Activated T-cell treated with anti-CD3 and anti-CD28 coated beads for 24 hours (primary cell): ENCODE measurements at regions not wholly inside any gene's neighbourhood (a gene's known extent, or its start where the extent isn't known, plus 50 kb on each side); places are given as distances from the start of the nearest gene placed in this dataset.
"Not testable (repeated sequence)": the region's sequence is repeated elsewhere in the genome, so short reads cannot be mapped to it uniquely, and the experiment has no call there.

ENCODE experiments used
- DNase-seq: peaks from one replicate; pipeline ENCODE4 v3.0.0-alpha.2; 2020; ENCODE audit warnings: low read depth

DNA sequence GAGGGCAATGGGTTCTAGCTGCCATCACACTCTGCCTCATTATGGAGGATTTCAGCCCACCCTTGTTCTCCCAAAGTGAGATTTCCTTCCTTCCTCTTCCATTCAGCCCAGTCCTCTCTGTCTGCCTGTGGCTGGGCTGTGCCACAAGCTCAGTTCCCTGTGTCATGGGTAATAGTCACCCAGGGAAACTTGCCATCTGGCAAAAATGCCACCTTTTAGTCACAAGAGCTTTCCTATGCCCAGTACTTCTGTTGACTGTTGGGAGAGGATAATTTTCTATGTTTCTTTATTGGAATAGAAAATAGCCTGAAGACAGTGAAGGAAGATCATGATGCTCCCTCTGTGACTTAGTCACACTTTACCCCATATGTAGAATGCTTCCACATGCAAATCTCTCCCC lies 71.4 kb downstream of the TLR4 start:
- DNase-seq: no peak

DNA sequence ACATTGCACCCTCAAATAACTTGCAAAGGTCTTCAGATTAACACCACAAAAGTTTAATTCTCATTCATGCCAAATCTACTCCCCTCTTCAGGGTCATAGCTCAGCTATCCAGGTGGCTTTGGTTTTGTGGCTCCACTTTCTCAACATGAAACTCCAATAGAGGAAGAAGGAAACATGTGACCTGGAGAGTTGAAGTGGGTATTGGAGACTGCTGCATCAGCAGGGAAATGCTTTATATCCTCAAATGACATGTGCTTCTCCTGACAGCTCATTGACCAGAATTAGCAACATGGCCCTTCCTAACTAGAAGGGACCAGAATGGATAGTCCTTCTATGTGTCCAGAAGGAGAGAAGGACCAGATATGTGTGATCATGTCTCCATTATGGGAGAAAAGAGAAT lies 73.6 kb downstream of the TLR4 start:
- no peak for DNase-seq

DNA sequence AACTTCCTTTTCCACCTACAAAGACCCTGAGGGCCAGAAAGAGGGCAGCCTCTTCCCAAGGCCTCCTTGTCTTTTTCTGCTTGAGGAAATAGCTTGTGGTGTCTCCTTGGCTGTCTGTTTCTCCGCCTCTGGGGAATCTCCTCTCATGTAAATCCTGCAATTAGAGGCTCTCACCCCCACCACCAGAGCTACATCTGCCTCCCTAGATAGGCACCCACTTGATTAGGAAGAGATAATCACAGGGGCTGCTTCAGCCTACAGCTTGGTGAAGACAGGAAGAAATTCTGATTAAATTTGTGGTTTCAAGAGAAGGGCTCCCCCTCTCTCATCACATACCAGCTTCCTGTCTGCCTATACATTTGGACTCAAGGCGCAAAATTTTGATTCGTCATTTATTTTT lies 75.6 kb downstream of the TLR4 start:
- DNase-seq: no peak

DNA sequence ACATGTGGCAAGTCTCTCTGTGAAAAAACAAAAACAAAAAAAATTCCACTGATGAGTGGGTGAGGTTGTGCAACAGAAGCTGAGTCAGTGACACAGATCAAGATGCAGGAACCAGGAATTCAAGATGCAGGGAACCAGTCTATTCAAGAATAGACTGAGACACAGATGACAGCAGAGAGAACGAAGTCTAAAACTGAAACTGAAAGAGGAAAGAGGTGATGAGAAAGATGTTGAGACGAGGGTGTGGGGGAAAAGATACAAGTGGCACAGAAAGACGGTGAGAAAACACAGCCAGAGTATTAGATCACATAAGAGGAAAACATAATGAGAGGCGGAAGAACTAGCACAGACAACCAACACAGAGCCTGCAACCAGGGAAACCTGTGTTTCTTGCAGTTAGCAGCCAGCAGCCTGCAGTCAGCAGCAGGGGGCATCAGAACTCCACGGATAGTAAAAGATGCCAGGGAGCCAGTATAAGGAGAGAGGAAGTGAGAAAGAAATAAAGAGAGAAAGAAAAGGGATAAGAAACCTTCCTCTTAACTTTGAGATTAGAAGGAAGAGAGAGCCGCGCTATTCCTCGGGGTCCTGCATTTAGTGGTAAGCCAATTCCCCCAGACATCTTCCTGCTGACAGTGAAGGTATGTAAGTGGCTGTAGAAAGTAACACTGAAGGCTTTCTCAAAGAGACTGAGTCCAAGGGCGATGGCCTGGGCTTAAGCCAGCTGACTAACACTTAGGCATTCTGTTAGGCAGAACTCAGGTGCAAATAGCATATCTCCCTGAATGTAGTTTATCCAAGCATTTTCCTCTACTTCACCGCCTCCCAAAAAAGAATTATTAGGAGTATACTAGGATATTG lies 79.0 kb downstream of the TLR4 start:
- DNase-seq: peak; percentile 25

DNA sequence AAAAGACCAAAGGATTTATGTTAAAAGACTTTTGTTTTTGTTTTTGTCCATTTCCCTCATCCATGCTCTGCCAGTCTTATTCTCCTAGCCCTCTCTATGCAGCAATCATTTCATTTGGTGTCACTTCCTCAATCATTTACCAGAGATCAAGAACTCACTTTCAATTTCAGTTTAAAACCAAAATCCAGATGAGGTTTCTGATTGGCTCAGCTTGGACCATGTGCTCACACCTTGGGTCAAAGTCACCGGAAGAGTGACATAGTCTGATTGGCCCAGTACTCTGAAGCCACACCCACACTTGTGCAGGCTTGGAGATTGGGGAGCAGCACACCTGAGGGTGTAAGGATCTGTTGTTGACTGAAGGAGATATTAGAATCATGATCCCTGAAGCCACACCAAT lies 79.6 kb downstream of the TLR4 start:
- DNase-seq: no peak

DNA sequence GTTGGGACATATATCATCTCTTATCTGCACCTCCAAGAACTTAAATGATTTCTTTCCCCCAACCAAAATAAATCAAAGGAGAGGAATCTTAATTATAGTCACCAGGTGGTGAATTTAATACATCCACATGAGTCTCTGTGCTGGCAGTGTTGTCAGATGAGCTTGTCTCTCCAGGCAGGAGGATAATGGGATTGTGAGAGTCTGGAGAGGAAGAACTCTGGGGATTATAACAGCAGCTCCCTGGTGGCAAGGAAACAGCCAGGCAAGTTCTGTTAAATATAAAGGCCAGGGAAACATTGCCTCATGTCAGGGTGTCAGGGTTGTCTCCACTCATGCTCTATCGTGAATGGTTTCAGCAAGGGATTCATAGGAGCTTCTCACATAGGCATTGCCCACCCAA lies 80.8 kb downstream of the TLR4 start:
- no peak for DNase-seq

DNA sequence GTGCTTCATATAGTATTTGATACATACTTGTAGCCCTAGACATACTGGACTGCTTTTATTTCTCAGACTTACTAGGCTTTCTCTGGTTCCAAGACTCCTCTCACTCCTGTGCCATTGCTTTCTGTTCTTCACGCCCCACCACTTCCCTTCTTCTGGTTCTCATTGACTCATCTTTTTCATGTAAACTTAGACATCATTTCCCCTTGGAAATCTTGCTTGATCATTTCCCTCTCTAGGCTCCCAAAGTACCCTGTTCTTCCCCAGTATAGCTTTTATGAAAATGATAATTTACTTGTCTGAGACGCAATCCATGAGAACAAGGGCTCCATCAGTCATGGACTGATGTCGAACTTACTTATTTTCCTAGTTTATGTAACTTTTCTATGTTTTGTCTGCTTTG lies 83.5 kb downstream of the TLR4 start:
- no peak for DNase-seq

DNA sequence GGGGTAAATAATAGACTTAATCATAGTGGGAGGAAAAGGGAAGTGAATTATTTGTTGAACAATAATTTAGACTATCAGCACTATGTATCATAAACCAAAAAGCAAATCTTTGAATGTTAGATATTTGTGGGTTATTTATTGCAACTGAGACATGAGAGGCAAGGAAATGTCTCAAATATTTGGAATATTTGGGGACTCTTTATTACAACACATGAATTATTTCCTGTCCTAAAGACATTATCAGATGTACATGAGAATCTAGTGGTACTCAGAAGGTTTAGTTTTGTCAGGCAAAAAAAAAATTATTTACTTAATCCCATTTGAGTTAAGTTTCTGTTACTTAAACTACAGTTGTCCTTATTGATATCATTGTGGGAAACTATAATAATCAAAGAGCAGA lies 91.1 kb downstream of the TLR4 start:
- DNase-seq: no peak

DNA sequence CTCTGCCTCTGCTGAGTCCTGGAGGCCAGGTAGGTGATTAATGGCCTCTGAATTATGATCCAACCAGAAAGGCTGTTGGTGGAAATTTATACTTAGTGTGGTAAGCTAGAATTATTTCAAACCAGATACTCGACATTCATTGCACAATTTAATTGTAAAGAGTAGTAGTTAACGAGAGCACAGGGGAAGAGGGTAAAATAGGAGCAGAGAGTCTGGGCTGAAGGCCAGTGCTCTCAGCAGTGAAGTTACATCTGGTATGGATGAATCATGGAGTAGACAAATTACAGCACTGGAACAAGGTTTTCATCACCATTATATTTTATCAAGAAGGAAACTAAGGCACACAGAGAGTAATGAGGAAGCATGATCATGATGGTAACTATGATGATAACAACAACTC lies 92.5 kb downstream of the TLR4 start:
- DNase-seq: no peak

DNA sequence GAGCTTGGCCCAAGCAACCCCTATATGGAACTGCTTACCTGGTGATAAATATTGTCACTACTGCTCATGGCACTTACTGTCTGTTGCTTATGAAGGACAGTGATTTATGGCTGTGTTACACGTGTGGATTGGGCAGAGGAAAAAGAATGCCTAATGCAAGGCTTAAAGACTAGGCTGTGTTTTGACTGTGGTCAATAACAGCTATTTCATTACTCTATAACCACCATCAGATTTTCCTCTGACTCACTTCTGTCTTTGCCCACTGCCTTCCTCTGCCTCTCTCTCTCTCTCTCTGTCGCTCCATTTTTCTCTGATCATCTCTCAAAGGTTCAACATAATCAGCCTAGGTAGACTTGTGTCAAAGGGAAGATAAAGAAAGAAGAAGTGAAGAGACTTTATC lies 96.2 kb downstream of the TLR4 start:
- no peak for DNase-seq

DNA sequence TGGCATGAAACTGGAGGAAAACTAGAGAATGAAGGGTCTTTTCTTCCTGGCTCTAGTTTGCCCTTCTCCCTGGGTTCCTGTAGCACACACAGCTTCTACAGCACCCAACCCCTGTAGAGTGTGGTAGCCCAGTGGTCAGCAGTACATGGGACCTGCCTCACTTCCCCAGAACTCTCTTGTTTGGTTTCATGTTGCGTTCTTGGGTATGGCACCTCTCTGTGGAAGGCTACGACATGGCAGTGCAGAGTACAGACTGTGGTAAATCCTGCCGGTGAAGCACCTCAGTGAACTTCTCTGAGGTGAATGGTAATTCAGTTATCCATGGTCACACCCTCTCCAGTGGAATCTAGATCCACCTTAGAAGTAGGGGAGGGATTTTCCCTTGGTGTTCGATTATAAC lies 105.5 kb downstream of the TLR4 start:
- DNase-seq: no peak

DNA sequence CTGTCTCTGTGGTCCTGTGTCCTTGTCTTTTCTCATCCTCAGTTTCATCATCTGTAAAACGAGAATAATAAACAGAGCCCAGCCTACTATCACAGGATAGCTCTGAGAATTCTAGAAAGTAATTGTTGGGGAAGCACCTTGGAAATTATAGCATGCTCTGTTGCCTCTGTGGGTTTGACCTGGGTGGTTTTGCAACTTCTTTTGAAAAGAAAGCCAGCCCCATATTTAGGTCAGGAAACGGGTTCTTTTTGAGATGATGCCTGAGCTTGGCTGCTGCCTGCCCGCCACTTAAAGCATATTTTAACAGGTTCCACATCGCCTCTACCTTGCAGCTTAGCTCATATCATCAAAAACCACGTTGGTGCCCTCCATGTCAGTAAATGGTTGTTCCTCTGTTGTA lies 111.1 kb downstream of the TLR4 start:
- no peak for DNase-seq

DNA sequence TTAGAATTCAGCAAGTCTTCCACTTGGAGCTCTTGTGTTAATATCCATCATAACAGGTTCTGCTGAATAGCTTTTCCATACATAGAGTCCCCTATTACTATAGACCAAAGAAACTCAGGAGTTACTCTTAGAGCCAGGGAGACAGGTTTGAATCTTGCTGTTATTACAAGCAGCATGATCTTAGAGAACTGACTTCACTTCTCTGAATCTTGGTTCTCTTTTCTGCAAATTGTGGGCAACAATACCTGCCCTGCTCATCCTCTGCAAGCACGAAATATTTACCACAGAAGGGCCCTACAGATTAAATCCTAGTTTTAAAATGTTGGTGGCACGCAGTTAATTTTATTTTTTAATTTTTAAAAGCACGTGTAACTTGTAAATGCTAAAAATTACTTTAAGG lies 111.7 kb downstream of the TLR4 start:
- DNase-seq: no peak

DNA sequence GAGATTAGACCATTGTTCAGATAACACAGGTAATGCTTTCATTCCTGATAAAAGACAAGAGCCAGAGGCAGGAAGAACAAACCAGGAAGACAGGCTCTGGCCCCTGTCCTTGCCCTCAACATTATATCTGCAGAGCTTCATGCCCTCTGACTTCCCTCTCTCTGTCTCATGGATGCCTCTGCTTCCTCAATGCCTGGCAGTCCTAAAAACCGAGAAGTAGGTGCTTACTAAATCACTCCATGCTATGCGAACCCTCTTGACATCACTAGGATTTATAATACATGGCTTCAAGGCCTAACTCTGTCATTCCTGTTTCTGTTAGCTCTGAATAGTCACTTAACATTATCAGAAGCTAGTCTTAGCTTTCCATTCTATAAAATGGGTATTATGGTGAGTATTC lies 117.8 kb downstream of the TLR4 start:
- DNase-seq: no peak

DNA sequence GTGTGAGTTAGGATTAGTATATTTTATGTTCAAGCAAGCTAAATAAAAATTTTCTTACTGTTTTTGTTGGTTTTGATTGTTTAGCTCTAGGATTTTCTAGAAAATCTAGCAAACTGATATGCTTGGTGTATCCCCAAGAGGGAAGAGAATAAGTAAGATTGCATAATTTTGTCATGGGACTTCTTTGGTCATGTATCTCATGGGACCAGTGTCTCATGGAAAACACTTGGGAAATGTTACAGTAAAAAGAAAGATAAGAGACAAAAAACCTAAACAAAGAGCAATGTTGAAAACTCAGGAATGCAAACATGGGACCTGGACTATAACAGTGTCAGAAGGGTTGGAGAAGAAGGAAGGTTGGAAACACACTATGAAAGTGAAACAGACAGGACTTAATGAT lies 119.4 kb downstream of the TLR4 start:
- no peak for DNase-seq

DNA sequence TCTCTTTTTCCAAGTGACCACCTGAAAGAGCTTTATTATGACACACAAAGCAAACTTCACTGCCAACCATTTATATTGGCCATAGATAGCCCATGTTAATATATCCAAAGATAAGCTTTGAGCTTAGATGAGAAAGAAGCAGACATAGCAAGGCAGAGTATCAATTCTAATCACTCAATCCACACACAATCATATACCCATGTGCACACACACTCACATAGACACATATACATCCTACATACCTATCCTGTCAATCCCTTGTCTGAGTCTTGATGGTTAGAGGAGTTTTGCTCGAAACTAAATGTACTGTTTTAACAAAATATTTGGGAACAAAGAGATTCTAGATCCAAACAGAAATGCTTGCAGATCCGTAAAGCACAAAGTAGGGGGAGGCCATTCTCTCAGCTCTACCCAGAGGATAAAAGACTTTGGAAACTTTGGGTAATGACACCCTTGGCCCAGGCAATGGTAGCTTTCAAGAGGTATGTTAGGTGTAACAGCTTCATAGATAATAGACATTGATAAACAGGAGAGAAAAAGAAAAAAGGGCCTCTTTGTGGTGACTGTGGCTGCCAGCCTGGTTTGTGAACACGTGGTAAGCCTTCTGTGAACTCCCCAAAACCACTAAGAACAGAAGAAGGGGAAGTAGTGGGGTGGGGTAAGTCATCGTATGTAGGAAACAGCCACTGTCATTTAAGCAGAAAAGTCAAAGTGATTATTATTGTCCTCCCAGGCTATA lies 121.6 kb downstream of the TLR4 start:
- DNase-seq: peak; percentile 26

DNA sequence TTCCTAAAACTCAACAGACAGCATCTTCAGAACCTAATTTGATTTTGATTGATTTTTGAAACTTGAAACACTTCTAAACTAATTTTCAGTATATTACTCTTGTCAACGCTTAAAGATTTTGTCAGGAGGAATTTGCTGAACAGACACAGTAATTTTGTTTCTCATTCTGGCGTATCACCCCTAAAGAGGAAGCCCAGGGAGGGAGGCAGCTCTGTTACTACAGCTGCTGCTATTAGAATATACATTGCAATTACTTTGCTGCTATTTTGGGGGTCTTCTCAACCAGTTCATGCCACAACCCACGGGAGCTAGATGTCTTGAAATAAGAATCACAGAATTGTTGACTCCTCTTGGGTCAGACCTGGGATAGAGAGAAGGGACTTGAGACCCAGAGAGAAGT lies 122.6 kb downstream of the TLR4 start:
- no peak for DNase-seq

DNA sequence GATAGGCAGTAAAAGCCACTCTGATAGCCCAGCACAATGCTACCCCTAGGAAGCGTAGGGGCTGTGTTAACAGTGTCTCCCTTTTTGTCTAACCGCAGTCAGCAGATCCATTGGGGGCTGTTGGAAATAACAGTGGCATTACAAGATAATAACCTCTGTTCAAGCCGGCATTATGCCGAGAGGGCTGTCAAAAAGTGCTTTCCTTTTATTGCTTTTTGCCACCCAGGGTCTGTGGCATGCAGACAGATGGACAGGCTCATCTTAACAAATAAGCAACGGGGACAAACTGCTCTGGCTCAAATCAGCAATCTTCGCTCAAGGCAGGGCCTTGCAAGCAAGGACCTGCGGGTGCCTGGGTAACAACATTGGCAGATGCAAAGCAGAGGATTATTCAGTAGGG lies 123.3 kb downstream of the TLR4 start:
- DNase-seq: no peak

DNA sequence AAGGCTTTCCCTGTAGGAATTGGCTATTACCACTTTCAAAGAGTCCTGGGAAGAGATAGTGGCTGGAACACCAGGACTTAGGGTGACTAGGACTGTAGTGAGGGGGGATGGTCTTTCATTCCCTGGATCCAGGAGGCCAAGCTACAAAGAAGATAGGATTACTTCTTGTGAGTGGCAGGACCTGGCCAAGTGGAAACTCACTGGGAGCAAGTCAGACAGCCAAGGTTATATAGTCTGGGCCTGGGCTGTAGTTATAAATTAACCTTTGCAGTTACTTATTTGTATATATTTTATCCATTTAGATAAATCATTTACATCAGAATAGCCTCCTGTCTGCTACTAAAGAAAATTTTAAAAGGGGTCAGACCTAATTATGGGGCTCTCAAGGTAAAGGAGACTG lies 124.3 kb downstream of the TLR4 start:
- DNase-seq: no peak

DNA sequence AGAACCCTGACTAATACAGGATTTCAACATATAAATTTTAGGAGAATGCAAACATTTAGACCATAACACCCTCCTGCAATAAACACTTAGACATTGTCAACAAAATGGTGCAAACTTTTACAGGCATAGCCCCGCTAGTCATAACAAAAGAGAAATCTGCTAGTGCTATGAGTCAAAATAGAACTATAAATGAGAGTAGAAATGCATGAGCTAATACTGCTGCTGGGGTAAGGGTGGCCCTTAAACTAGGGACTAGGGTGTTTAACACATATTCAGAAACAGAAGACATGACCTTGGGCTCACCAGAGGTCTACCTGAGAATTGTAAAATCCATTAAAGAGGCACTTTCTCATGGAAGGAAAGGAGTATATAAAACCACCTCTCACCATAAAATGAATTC lies 131.6 kb downstream of the TLR4 start:
- DNase-seq: no peak

DNA sequence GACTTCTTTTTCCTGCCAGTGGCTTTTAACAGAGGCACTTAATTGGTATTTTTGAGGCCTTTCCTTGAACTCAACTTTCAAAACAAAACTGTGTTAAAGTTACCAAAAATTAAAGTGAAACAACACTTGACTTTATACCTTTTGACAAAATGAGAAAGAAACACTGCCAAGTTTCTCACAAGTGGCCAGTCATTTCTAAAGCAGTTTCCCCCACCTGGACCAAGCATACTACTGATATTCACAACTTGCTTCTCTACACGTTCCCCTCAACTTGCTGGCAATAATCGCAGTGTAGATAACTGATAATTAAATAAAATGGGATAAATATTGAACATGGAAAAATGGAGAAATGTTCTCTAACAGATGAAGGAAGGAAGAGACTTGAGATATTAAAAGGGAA lies 135.7 kb downstream of the TLR4 start:
- DNase-seq: no peak

DNA sequence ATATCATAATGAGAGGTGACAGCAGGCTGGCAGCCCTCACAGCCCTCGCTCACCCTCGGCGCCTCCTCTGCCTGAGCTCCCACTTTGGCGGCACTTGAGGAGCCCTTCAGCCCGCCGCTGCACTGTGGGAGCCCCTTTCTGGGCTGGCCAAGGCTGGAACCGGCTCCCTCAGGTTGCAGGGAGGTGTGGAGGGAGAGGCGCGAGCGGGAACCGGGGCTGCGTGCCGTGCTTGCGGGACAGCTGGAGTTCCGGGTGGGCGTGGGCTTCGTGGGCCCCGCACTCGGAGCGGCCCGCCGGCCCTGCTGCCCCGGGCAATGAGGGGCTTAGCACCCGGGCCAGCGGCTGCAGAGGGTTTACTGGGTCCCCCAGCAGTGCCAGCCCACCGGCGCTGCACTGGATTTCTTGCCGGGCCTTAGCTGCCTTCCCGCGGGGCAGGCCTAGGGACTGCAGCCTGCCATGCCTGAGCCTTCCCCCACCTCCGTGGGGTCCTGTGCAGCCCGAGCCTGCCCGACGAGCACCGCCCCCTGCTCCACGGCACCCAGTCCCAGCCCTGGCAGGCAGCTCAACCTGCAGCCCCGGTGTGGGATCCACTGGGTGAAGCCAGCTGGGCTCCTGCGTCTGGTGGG lies 147.7 kb downstream of the TLR4 start:
- not testable (repeated sequence) for DNase-seq

DNA sequence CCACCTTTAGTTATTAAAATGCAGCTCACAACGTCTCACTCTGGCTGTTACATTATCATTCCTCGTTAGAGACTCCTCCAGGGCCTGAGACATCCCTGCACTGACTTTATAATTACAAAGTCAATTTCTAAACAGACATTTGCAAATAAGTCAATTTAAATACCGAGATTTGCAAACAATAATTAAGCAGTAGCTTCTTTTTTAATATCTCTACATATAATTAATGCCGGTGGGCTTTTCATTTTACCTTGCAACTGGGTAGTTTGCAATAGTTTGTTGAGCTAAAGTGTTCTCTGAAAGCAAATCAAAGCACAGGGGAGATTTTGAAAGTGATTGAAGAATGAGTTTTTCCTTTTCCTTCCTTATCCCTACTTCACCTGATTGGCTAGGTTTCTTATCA lies 154.4 kb downstream of the TLR4 start:
- no peak for DNase-seq
